Germinal center (tissue), 1 donor: ENCODE measurements at regions not wholly inside any gene's neighbourhood (a gene's known extent, or its start where the extent isn't known, plus 50 kb on each side); places are given as distances from the start of the nearest gene placed in this dataset.

Experiments used
- DNase-seq: peaks from one replicate; pipeline ENCODE4 v3.0.0; 2012; ENCODE audit warnings: mixed read lengths, low spot score

GRCh38 chr6:14610141-14610540 is 492.6 kb downstream of the CD83 start:
- no peak for DNase-seq

GRCh38 chr6:14612016-14612980 is 494.7 kb downstream of the CD83 start:
- no peak for DNase-seq

GRCh38 chr6:14614631-14615030 is 497.1 kb downstream of the CD83 start:
- no peak for DNase-seq

GRCh38 chr6:14616656-14617055 is 499.1 kb downstream of the CD83 start:
- no peak for DNase-seq

- no peak for DNase-seq
These were observed 501.3 kb downstream of the CD83 start for GRCh38 chr6:14618759-14619418.

- no peak for DNase-seq
These were observed 501.8 kb downstream of the CD83 start for GRCh38 chr6:14619419-14619781.

GRCh38 chr6:14620522-14620921 is 502.9 kb downstream of the CD83 start:
- no peak for DNase-seq

- DNase-seq, result no peak
These were observed 503.9 kb downstream of the CD83 start for GRCh38 chr6:14621518-14621917.

- no peak for DNase-seq
These were observed 504.5 kb downstream of the CD83 start for GRCh38 chr6:14622085-14622484.

GRCh38 chr6:14622909-14623505 is 505.4 kb downstream of the CD83 start:
- DNase-seq, result no peak

GRCh38 chr6:14625173-14625895 is 507.8 kb downstream of the CD83 start:
- no peak for DNase-seq

GRCh38 chr6:14626556-14626955 is 509.0 kb downstream of the CD83 start:
- no peak for DNase-seq

- no peak for DNase-seq
These were observed 512.4 kb downstream of the CD83 start for GRCh38 chr6:14630016-14630415.

GRCh38 chr6:14633479-14633878 is 515.9 kb downstream of the CD83 start:
- no peak for DNase-seq

- no peak for DNase-seq
These were observed 516.5 kb downstream of the CD83 start for GRCh38 chr6:14634072-14634471.

- DNase-seq, result no peak
These were observed 517.6 kb downstream of the CD83 start for GRCh38 chr6:14635195-14635594.

- no peak for DNase-seq
These were observed 518.5 kb downstream of the CD83 start for GRCh38 chr6:14635934-14636591.

GRCh38 chr6:14638435-14638905 is 520.9 kb downstream of the CD83 start:
- DNase-seq, result no peak

GRCh38 chr6:14638906-14639761 is 521.6 kb downstream of the CD83 start:
- DNase-seq, result peak; percentile 64

GRCh38 chr6:14639983-14640599 is 522.5 kb downstream of the CD83 start:
- no peak for DNase-seq
